CD4-positive, alpha-beta memory T cell (primary cell): ENCODE measurements at regions not wholly inside any gene's neighbourhood (a gene's known extent, or its start where the extent isn't known, plus 50 kb on each side); places are given as distances from the start of the nearest gene placed in this dataset.
A peak's percentile ranks its signal among the peaks of the same experiment; 100 is the strongest.
"Not testable (repeated sequence)": the region's sequence is repeated elsewhere in the genome, so short reads cannot be mapped to it uniquely, and the experiment has no call there.

ENCODE experiments used
- CTCF ChIA-PET: fragments of 350-600 bp; sonication (Branson Sonifier 250); formaldehyde crosslinking; loops from one replicate; lab custom pipeline; 2021; ENCODE audit warnings: inconsistent platforms; ENCODE audit not compliant: partially characterized antibody; lab: Charles Lee
- POLR2A ChIA-PET: fragments of 350-600 bp; sonication (Branson Sonifier 250); formaldehyde crosslinking; loops from one replicate; lab custom pipeline; 2021; ENCODE audit not compliant: partially characterized antibody; lab: Charles Lee
- DNase-seq, 5 donors: peaks; one replicate each; pipeline versions ENCODE4 v3.0.0 to v3.0.0-alpha.2; 2020 to 2022; ENCODE audit warnings: mixed read lengths in 1 of 5
- H3K27ac ChIP-seq: one replicate; pipeline ENCODE4 v1.7.0; 2013; ENCODE audit warnings: low read depth, low read length
- H3K27me3 ChIP-seq: 2 replicates; pipeline ENCODE4 v1.7.0; 2013; ENCODE audit warnings: mild to moderate bottlenecking, low read length, moderate library complexity; ENCODE audit not compliant: insufficient read depth
- H3K36me3 ChIP-seq: 2 replicates; pipeline ENCODE4 v1.7.0; 2013; ENCODE audit warnings: mild to moderate bottlenecking, low read length, moderate library complexity; ENCODE audit not compliant: insufficient read depth
- H3K4me1 ChIP-seq: 2 replicates; pipeline ENCODE4 v1.7.0; 2013; ENCODE audit warnings: mild to moderate bottlenecking, low read length, moderate library complexity; ENCODE audit not compliant: insufficient read depth
- H3K4me3 ChIP-seq, 2 donors: one replicate each; pipeline ENCODE4 v1.7.0; 2013; ENCODE audit warnings: low read length in 2 of 2, mild to moderate bottlenecking in 1 of 2
- H3K9me3 ChIP-seq, 2 donors: one replicate each; pipeline ENCODE4 v1.7.0; 2013; ENCODE audit warnings: low read length in 2 of 2, control low read depth in 1 of 2; ENCODE audit not compliant: control insufficient read depth in 1 of 2
- H3K27ac Mint-ChIP-seq, 7 donors: one replicate each; pipeline ENCODE4 v1.8.0; 2020 to 2021; ENCODE audit warnings: mixed read lengths in 7 of 7, mild to moderate bottlenecking in 6 of 7, inconsistent platforms in 3 of 7, moderate library complexity in 3 of 7
- H3K27me3 Mint-ChIP-seq, 2 donors: one replicate each; pipeline ENCODE4 v1.8.0; 2020 to 2021; ENCODE audit warnings: mixed read lengths in 2 of 2
- H3K36me3 Mint-ChIP-seq, 2 donors: one replicate each; pipeline ENCODE4 v1.8.0; 2020 to 2021; ENCODE audit warnings: mixed read lengths in 2 of 2, inconsistent platforms in 1 of 2, mild to moderate bottlenecking in 1 of 2
- H3K4me1 Mint-ChIP-seq, 4 donors: one replicate each; pipeline ENCODE4 v1.8.0; 2020 to 2021; ENCODE audit warnings: mixed read lengths in 4 of 4, mild to moderate bottlenecking in 1 of 4
- H3K4me3 Mint-ChIP-seq, 8 donors: one replicate each; pipeline ENCODE4 v1.8.0; 2020 to 2021; ENCODE audit warnings: mixed read lengths in 8 of 8, mild to moderate bottlenecking in 7 of 8, moderate library complexity in 6 of 8, inconsistent platforms in 3 of 8
- H3K9me3 Mint-ChIP-seq, 8 donors: one replicate each; pipeline ENCODE4 v1.8.0; 2020 to 2021; ENCODE audit warnings: mixed read lengths in 8 of 8, mild to moderate bottlenecking in 5 of 8, inconsistent platforms in 3 of 8, moderate library complexity in 1 of 8
- intact Hi-C: fragments of 100-400 bp; cut with micrococcal nuclease; formaldehyde crosslinking; loops from one replicate; pipeline ENCODE4 v1.15.1; 2023

DNA sequence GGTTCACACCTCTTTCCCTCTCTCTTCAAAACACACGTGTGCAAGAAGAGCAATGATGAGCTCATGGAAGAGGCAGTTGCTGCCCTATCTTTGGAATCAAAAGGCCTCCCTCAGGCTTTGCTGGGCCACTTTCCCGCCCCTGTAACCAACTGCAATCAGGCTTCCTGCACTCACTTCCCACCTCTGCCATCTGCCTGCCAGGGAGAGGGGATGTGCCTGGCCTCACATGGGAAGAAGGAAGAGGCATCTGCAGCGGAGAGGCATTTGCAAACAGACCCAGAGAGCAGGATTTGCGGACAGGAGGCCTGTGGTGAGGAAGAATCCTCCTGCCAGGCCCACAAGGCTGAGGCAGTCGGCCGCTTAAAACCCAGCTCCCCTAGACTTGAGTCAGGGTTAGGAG, 175.6 kb upstream of the ATP10A start:
- DNase-seq, result no peak
- H3K27ac ChIP-seq, result no peak overlapping the region
- POLR2A ChIA-PET, result no interaction called here
- no peaks in the 10 kb centered on the region for H3K9me3 ChIP-seq
- H3K36me3 ChIP-seq, result no peaks in the 10 kb centered on the region
- H3K4me3 ChIP-seq, result no peak overlapping the region
- no peaks in the 10 kb centered on the region for H3K4me1 ChIP-seq
- Mint-ChIP-seq H3K4me3 (no peak overlapping the region), H3K36me3 (no peaks in the 10 kb centered on the region), H3K27me3 (peaks cover 19 to 23% of the 10 kb centered on the region in 2 donors), H3K9me3 (peaks cover 0 to 6% (median under 1%) of the 10 kb centered on the region in 8 donors), H3K4me1 (no peaks in the 10 kb centered on the region), H3K27ac (no peak overlapping the region)
- intact Hi-C loops, result no loop called here
- CTCF ChIA-PET, result no interaction called here
- H3K27me3 ChIP-seq, result no peaks in the 10 kb centered on the region

DNA sequence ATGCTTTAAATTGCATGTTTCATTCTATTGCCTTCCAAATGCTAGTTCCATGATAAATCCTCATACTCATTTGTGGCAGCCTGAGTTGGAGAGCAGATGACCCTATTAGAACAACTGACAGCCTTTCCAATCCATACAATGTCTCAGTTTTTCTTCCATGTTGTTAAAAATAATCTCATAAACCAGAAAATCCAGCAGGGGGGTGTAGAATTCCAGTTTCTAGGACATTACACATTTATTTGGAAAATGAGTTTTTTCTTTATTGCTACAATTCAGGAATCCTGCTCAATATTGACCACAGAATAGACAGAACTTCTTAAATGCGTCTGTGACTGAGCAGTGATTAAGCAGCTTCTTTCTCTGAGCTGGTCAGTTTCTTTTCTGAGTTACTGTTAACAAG, 174.2 kb upstream of the ATP10A start:
- Histone ChIP-seq H3K9me3 (no peaks in the 10 kb centered on the region), H3K4me3 (no peak overlapping the region), H3K4me1 (no peaks in the 10 kb centered on the region), H3K27me3 (no peaks in the 10 kb centered on the region), H3K36me3 (no peaks in the 10 kb centered on the region), H3K27ac (no peak overlapping the region)
- no peak for DNase-seq
- Mint-ChIP-seq H3K27me3 (peaks cover 18 to 19% of the 10 kb centered on the region in 2 donors), H3K36me3 (no peaks in the 10 kb centered on the region), H3K4me1 (no peaks in the 10 kb centered on the region), H3K9me3 (peaks cover 0 to 6% (median under 1%) of the 10 kb centered on the region in 8 donors), H3K4me3 (no peak overlapping the region), H3K27ac (no peak overlapping the region)
- POLR2A ChIA-PET, result no interaction called here
- CTCF ChIA-PET, result no interaction called here
- intact Hi-C loops, result no loop called here

DNA sequence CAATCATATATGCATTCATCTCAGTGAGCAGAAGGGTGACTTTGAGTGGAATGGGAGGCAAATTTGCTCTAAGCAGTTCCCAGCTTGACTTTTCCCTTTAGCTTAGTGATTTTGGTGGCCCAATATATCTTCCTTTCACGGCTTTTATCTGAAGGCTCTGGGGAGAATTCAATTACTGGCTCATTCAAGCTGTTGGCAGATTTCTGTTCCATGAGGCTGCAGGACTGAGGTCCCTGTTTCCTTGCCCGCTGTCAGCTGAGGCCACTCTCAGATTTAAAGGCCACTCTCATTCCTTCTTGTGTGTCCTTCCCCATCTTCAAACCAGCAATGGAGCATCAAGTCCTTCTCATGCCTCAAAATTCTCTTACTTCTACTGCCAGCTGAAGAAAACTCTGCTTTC, 170.4 kb upstream of the ATP10A start:
- H3K4me3 Mint-ChIP-seq, result no peak overlapping the region
- H3K27me3 Mint-ChIP-seq, result peaks cover 5 to 6% of the 10 kb centered on the region in 2 donors
- no peak for DNase-seq
- H3K27me3 ChIP-seq, result no peaks in the 10 kb centered on the region
- H3K4me3 ChIP-seq, result no peak overlapping the region
- CTCF ChIA-PET, result no interaction called here
- no peaks in the 10 kb centered on the region for H3K9me3 Mint-ChIP-seq
- H3K27ac ChIP-seq, result no peak overlapping the region
- POLR2A ChIA-PET, result no interaction called here
- no peaks in the 10 kb centered on the region for H3K36me3 Mint-ChIP-seq
- no peaks in the 10 kb centered on the region for H3K9me3 ChIP-seq
- no peak overlapping the region for H3K27ac Mint-ChIP-seq
- intact Hi-C loops, result no loop called here
- no peaks in the 10 kb centered on the region for H3K36me3 ChIP-seq
- H3K4me1 ChIP-seq, result no peaks in the 10 kb centered on the region
- H3K4me1 Mint-ChIP-seq, result no peaks in the 10 kb centered on the region

DNA sequence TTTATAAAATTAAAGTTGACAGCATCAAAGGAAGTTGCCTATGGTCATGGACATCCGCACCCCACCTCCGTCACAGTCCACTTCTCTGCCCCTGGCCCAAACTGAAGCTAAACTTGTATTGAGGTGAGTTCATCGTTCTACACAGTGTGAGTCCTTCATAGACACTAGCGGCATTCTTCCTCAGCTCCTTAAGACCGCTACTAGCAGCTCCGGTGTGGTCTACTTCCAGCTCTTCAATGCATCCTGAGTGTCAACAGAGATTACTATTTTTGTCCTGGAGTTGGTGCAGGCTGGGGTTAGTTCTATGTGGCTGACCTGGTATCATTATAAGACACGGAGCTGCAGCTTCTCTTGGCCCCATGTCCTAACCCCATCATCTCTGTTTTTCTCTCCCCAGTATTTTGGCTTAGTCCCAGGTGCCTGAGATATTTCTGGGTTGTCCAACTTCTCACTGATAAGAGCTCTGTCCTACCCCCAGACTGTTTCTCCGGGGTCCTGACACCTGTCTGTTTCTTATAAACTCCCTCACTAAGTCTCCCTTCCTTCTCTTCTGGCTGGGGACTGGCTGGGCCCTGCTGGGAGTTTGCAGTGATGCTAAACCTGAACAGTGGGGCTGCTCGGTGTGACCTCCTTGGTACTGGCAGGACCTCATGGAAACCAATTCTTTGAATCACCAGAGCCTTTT, 169.2 kb upstream of the ATP10A start:
- intact Hi-C loops, result no loop called here
- no peak for DNase-seq
- H3K27me3 Mint-ChIP-seq, result peaks cover 3 to 8% of the 10 kb centered on the region in 2 donors
- ChIA-PET POLR2A (no interaction called here), CTCF (no interaction called here)
- H3K9me3 ChIP-seq, result no peaks in the 10 kb centered on the region
- no peak overlapping the region for H3K27ac Mint-ChIP-seq
- H3K9me3 Mint-ChIP-seq, result no peaks in the 10 kb centered on the region
- no peaks in the 10 kb centered on the region for H3K27me3 ChIP-seq
- H3K4me1 Mint-ChIP-seq, result no peaks in the 10 kb centered on the region
- no peaks in the 10 kb centered on the region for H3K4me1 ChIP-seq
- H3K36me3 ChIP-seq, result no peaks in the 10 kb centered on the region
- peak overlapping the region in 1 of 8 donors; percentile 39 for H3K4me3 Mint-ChIP-seq
- no peaks in the 10 kb centered on the region for H3K36me3 Mint-ChIP-seq
- H3K27ac ChIP-seq, result no peak overlapping the region
- H3K4me3 ChIP-seq, result no peak overlapping the region

DNA sequence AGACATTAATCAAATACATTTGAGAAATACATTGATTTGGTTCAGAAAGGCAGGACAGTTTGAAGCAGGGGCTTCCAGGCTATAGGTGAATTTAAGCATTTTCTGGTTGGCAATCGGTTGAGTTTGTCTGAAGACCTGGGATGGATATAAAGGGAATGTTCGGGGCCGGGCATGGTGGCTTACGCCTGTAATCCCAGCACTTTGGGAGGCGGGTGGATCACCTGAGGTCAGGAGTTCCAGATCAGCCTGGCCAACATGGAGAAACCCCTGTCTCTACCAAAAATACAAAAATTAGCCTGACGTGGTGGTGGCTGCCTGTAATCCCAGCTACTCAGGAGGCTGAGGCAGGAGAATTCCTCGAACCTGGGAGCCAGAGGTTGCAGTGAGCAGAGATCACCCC, 166.5 kb upstream of the ATP10A start:
- H3K36me3 ChIP-seq, H3K4me3 ChIP-seq, CTCF ChIA-PET, H3K27me3 Mint-ChIP-seq, H3K4me3 Mint-ChIP-seq, H3K27me3 ChIP-seq, H3K27ac ChIP-seq, H3K9me3 Mint-ChIP-seq, POLR2A ChIA-PET, intact Hi-C loops, H3K36me3 Mint-ChIP-seq, H3K9me3 ChIP-seq, DNase-seq, H3K4me1 ChIP-seq, H3K4me1 Mint-ChIP-seq, H3K27ac Mint-ChIP-seq: not testable (repeated sequence)

DNA sequence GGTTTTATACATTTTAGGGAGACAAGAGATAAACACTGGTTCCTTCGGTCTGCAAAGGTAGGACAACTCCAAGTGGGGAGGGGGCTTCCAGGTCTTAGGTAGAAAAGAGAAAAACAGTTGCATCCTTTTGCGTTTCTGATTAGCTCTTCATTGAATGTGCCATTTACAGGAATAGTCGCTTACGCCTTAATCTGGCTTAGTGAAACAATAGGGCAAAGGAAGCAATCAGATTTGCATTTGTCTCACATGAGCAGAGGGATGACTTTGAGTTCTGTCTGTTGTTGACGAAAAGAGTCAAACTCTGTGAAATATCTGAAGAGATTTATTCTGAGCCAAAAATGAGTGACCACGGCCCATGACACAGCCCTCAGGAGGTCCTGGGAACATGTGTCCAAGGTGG, 166.0 kb upstream of the ATP10A start:
- H3K27me3 Mint-ChIP-seq, result peaks cover 0 to 5% of the 10 kb centered on the region in 2 donors
- H3K9me3 Mint-ChIP-seq, result no peaks in the 10 kb centered on the region
- POLR2A ChIA-PET, result no interaction called here
- intact Hi-C loops, result no loop called here
- H3K27ac Mint-ChIP-seq, result peak overlapping the region in 1 of 7 donors; percentile 24
- H3K27ac ChIP-seq, result no peak overlapping the region
- CTCF ChIA-PET, result no interaction called here
- H3K27me3 ChIP-seq, result no peaks in the 10 kb centered on the region
- H3K36me3 ChIP-seq, result no peaks in the 10 kb centered on the region
- no peaks in the 10 kb centered on the region for H3K4me1 ChIP-seq
- H3K36me3 Mint-ChIP-seq, result no peaks in the 10 kb centered on the region
- H3K4me1 Mint-ChIP-seq, result peaks cover 0 to 4% (median under 1%) of the 10 kb centered on the region in 4 donors
- DNase-seq, result no peak
- no peak overlapping the region for H3K4me3 ChIP-seq
- H3K4me3 Mint-ChIP-seq, result no peak overlapping the region
- no peaks in the 10 kb centered on the region for H3K9me3 ChIP-seq

DNA sequence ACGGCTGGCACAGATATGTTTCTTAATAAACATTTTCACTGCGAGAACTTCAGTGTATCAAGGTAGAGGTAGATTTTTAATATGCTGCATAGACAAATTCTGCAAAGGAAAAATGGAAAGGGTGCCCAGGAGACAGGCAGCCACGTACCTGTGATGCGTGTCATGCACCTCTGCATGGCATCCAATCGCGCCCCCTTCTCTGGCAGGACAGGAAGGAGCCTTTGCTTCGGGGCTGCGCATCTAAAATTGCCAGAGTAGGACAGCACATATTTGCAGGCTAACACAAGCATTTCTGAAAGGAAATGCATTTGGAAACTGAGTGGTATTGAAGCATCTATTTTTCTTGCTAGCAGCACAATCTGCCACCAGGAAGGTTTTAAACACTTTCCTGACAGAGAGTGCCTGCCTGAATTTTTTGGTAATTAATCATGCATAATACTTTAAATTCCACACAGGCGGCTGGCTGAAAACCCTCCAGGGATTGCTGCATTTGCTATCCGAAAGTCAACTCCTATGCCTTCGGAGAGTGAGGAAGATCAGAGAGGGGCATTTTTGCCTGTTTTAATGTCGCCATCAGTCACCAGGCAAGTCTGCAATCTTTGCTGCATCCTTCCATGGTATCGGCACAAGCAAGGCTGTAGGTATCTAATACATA, 165.1 kb upstream of the ATP10A start:
- Histone ChIP-seq H3K27me3 (no peaks in the 10 kb centered on the region), H3K4me3 (no peak overlapping the region), H3K4me1 (no peaks in the 10 kb centered on the region), H3K36me3 (no peaks in the 10 kb centered on the region), H3K27ac (no peak overlapping the region), H3K9me3 (no peaks in the 10 kb centered on the region)
- peaks cover 0 to 1% (median 0%) of the 10 kb centered on the region in 8 donors for H3K9me3 Mint-ChIP-seq
- H3K27ac Mint-ChIP-seq, result no peak overlapping the region
- H3K27me3 Mint-ChIP-seq, result peaks cover 0 to 5% of the 10 kb centered on the region in 2 donors
- H3K4me3 Mint-ChIP-seq, result no peak overlapping the region
- peaks cover 0 to 4% (median under 1%) of the 10 kb centered on the region in 4 donors for H3K4me1 Mint-ChIP-seq
- DNase-seq, result no peak
- ChIA-PET CTCF (no interaction called here), POLR2A (no interaction called here)
- intact Hi-C loops, result no loop called here
- H3K36me3 Mint-ChIP-seq, result no peaks in the 10 kb centered on the region
